NCI-H748 (cell line): ENCODE measurements at regions not wholly inside any gene's neighbourhood (a gene's known extent, or its start where the extent isn't known, plus 50 kb on each side); places are given as distances from the start of the nearest gene placed in this dataset.
"Not testable (repeated sequence)": the region's sequence is repeated elsewhere in the genome, so short reads cannot be mapped to it uniquely, and the experiment has no call there.

Source experiments
- DNase-seq: peaks from one replicate; lab custom pipeline; 2025; ENCODE audit not compliant: unreplicated experiment; lab: John Stamatoyannopoulos, UW

DNA sequence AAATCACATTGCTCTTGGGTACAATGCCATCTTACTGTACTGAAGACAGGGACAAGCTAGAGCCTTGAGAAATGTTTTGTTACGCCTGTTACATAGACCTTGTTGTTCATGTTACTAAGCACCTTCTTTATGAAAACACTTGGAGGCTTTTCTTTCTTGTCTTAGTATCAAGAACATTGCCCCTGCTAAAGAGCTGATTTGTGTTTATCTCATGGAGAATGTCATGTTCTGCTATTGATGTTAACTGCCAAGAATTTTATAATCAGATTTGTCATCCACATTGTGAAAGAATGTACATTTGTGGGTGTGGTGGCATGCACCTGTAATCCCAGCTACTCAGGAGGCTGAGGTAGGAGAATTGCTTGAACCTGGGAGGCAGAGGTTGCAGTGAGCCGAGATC is 431.3 kb upstream of the MDFIC2 start:
- no peak for DNase-seq

DNA sequence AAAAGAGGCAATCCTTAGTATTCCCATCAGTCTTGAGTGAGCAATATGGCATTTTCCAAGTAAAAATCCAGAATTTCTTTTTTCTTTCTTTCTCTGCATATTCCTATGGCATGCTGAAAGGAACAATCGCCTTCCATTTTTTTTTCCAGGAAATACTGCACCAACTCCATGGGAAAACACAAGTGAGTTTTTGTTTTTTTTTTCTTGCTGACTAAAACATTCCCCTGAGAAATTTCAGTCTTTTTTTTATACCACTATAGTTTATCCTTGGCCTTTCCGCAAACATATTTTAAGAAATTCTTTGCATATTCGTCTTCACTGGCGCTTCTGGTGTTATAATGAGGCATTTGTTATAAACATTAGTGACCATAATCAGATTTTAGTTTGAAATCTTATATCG is 429.6 kb upstream of the MDFIC2 start:
- DNase-seq = no peak

DNA sequence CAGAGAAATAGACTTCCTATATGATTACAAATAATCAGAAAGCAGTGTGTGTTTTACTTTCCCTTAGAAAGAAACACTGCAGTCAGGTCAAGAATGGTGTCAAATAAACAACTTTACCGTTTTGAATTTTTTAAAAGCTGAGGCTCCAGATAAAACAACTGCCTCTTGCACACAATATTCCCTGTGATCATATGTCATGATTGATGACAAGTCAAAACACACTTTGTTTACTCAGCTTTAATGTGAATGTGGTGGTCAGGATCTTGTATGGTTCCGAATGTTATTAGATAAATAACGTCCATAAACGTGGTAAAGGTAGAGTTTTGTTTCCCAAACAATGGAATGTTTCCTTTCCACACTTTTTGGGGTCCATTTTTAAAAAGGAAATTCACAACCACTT is 428.4 kb upstream of the MDFIC2 start:
- DNase-seq = peak; percentile 36

DNA sequence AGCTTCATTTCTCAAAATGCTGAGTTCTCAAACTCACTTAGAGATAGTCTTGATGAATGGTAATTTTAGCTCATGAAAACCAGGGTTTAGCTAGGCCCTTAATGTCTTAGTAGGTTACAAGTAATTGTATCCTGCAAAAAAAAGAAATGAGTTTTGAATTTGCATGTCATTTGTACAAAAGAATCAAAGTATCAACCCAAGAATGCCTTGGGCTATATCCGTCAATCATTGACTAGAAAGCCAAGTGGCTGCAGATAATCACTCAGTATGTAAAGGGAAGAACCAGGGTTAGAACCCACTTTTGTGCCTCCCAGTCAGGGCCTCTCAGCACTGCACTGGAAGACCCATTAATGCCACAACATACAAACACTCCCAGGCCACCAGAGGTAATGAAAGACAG is 427.6 kb upstream of the MDFIC2 start:
- DNase-seq = no peak

DNA sequence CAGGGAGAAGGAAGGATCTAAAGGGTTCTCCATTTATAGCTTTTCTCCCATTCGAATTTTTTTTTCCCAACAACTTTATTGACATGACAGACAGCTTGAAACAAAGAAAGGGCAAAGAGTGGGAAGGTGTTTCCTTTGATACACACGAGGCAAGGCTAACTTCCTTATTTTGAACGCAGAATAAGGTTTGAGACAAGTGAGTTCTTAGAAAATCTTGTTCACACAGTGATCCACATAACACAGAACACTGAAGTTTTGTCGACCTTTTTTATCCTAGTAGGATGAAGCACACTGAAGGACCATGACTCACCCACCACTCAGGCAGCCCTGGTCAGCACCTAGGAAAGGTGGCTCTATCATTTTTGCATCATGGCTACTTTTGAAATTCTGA is 425.8 kb upstream of the MDFIC2 start:
- DNase-seq = no peak

DNA sequence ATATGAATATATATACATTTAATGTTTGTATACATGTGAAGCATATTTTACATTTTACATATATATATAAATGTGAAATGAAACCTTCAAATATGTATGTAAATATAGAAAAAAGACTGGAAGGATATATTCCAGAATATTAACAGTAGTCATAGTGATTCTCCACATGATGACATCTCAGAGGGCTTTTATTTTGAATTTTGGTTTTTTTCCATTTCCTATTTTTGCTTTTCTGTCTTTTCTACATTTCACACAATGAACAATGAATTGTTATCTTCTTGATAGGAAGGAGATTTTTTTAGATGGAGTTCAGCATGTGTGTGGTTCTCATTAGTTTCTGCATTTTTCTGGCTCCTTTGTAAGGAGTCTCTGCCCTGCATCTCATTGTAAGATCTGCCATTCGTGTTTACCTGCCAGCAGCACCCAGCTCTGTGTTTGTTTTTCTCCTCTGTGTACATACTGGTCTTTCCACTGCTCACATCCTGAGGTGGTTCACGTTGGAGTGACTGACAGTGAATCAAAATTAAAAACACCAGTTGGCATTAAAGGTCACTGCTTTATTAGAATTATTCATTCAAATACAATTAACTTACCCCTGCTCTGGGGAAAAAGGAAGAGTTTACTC is 425.3 kb upstream of the MDFIC2 start:
- peak; percentile 86 for DNase-seq

DNA sequence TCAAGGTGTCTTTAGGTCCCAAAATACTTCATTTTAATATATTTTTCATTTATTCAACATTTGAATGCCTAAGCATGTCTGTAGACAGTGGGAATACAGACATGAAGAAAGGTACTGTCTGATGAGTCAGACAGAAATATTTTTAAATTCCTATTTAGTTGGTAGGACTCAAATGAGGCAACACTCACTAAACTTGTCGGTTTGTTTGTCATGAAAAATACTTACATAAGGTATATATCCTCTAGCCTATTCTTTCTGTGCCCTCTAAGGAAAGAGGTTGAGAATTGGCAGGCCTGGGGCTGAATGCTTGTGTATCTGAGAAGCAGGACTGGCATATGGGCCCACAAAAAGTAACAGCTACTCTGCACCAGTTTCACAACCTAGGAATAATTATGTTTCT is 423.6 kb upstream of the MDFIC2 start:
- DNase-seq = no peak

DNA sequence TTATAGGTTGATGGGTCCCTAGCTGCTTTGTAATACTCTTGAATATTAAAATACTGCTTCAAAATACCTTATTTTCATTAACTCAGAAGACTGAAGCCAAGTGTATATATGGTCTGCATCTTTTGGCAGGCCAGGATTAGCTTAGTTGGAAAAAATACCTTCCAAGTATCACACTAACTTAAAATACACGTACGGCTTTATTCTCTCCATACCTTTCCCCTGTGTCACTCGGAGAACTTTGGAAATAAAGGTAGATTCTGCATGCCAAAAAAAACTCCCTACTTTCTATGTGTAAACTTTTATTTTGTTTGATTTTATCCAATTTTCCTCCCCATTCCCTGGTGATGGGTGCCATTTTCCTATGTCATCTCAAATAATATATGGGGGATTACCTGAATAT is 422.3 kb upstream of the MDFIC2 start:
- no peak for DNase-seq

DNA sequence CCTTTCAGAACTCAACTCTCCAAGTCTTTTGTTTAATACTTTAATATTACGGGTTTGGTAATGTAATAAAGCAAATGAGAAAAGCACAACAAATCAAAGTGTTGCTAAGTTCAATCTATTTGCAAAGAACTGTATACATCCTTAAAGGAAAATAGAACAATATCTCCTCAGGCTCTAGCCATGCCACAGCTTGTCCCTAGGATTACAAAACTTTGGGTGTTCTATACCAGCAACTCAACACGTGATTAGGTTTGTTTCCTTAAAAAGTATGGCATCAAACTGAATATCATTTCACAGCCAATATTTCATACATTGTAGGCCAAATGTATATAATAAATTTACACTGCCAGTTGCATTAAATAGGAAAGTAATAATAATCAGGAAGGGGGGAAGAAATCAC is 418.6 kb upstream of the MDFIC2 start:
- no peak for DNase-seq

DNA sequence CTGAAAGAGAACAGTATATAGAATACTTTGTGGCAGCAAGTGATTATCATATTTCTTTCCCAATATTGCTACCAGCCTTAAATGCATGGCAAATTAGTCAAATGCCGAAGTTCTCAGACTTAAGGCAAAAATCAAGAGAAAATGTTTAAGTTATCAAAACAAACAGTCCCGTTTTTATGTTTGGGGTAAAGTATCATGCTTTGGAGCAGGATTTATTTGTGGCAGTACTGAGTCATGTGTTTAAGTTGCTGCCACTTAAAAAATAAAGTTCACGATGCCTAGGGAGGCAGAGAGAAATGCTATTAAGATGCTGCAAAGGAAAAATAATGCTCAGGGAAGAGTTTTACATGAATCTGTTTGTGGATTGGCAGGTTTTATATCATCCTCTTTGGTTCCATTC is 417.4 kb upstream of the MDFIC2 start:
- DNase-seq = no peak

DNA sequence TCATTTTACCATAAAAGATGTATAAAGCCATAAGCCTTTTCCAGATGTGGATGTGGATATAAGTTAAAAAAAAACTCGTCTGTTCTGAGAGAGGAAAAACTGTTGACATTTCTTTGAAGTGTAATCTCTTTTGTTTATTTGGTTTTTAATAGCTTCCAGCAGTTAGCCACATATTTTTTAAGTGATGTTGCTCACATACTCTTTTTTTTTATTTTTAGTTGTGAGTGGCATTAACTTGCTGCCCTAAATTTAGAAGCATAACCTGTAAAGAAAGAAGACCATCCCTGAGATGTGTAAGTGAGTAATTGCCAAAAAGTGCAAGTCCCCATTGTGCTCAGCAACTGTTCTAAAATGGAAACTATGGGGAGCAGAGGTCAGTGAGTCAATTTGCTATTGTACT is 415.9 kb upstream of the MDFIC2 start:
- no peak for DNase-seq

DNA sequence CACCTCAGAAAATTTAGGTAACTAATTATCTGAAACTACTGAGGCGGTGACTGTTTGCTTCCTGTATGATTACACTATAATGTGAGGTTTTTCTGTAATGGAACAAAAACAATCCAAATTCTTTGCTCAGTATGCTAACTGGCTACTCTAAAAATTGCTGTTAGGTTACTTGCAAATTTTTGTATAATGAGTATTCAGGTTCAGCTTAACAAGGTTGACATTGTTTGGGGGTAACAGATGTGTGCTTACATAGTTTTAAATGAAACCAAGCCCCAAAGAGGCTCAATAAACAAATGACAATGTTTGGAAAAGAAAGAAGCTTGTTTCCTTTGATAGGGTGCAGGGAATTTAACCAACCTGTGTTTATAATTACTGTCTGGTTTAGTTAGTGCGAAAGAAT is 414.5 kb upstream of the MDFIC2 start:
- peak; percentile 24 for DNase-seq

DNA sequence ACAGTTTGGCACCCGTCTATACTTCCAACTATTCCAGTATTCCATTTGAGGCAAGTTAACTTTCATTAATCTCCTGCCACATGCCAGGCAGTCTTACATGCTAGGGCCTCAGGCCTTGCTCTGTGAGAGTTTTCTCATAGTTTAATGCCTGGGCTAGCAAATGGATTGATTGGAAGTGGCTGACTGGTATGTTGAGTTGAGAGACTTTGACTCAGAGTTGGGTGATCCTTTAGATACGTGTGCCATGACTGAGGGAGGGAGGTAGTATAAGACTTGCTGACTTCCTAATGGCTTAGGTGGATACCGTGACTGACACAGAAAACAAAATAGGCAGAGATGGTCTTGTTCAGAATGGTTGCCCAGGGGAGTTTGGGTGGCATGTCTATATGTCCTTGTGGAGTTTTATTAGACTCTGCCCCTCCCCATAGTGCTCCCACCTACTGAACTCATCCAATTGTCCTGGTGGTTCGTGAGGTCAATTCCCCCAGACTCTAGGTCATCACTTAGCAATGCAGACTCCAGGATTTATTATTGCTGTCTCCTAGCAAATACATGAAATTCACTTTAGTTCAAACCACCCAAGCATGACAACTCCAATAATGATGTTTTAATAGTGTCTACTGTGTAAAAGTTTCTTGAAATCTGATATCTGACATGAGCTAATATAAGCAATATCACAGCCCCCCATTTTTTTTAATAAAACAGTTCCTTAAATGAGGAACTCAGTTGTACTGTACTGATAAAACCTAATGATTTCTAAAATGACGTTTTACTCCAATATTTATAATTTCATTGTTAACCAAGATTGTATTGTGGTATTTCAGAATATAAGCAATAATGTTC is 413.9 kb upstream of the MDFIC2 start:
- DNase-seq = peak; percentile 32

DNA sequence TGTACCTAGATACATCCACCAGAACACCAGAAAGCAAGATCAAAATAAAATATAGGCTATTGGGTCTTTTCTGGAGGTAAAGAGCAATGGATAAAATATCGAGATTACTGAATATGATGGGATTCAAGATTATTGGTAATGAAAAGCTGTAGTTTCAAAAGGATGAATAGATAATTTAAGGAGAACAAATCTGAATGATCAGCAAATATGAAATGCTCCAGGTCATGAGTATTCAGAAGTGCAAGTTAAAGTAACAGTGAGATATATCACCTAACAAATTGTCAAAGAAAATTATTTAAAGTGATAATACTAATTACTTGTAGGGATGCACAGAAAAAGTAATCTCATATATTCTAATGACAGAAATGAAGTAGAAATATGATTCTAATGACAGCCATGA is 409.6 kb upstream of the MDFIC2 start:
- DNase-seq = no peak

DNA sequence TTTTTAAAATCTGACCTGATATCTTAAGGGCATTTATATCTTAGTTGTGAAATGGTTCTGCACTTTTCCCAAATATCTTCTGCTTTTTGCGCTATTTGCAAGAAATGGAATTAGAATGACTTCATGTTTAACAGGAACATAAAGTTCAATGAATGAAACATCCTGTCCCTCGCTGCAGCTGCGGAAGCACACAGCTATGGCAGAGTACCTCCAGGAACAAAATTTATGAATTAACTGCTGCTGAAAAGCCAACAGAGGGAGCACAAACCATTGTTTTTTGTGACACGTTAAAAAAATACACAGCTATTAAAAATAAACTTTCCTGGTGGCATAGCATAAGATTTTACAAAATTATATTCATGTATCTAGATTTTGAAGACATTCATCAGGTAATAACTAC is 404.4 kb upstream of the MDFIC2 start:
- DNase-seq = peak; percentile 4

DNA sequence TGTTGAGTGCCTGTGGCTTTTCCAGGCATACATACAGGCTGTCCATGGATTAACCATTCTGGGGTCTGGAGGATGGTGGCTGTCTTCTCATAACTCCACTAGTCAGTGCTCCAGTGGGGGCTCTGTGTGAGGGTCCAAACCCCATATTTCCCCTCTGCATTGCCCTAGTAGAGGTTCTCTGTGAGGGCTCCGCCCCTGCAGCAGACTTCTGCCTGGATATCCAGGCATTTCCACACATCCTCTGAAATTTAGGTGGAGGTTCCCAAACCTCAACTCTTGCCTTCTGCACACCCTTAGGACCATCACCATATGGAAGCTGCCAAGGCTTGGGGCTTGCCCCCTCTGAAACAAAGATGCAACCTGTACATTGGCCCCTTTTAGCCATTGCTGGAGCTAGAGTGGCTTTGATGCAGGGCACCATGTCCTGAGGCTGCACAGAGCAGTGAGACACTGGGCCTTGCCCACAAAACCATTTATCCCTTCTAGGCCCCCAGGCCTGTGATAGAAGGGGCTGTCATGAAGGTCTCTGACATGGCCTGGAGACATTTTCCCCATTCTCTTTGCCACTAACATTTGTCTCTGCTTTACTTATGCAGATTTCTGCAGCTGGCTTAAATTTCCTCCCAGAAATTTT is 400.1 kb upstream of the MDFIC2 start:
- DNase-seq = no peak

DNA sequence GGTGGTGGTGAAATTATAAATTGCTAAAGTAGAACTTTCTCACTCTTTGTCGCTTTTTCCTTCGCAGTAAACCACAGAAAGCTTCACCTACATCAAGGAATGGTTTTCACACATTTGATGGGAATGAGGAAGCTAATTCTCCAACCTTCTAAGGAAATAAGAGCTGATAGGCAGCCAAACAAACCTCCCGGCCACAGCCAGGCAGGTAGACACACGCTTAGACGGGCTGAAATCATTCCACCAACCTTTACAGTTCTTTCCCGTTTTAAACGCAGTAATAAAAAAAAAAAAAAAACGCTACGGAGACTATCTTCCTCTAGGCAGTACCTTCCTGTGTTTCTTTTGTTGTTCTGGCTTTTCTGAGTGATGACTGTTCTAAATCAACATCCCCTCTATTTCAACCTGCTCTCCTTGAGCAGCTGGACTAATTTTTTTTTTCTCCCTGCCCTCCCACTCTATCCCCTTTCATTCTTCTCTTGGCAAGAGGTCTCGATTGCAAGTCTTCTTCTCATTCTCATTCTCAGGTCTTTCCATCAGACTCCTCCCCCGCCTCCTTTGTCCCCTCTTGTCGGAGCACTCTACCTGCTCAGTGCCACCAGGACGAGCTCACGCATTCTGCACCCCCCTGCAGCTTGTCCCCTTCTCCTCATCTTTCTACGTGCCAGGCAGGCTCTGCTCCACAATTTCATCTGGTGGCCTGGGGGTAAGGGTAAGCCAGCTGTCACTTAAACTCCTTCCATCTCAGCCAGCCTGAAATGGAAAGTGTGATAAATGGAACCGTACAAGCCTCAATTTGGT is 391.1 kb upstream of the MDFIC2 start:
- no peak for DNase-seq

DNA sequence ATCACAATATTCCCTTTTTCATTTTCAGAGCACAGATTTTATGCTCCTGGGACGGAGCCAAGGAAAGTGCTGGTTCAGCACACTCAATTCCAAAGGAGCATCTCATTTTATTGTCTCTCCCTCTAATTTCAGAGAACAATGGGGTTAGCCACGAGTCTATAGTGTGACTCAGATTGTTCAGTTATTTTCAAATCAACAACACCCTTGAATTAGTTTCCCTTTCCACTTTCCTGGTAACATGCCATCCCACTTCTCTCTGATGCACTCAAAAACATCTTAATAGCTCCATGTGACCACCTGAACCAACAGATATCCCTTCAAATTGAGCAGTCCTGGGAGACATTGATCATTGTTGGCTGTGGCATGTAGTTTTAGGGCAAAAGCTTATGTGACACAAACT is 389.7 kb upstream of the MDFIC2 start:
- DNase-seq = no peak

DNA sequence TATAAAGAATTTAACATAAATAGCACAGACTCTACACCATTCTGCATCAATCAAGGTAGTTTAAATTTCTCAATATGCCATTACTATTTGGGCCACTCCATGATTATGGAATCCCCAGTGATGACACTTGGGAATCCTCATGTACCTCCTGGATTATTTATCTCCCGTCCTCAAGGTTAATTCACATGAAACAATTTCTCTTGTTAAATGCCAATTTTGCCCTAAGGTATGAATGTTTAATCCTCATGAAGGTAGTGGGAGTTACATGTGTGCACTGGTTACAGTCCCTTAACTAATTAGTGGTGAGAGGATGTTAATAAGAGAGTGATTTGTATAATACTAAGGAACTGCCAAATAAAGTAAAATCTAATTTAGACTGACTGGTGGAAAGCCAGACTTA is 372.3 kb upstream of the MDFIC2 start:
- DNase-seq = no peak

DNA sequence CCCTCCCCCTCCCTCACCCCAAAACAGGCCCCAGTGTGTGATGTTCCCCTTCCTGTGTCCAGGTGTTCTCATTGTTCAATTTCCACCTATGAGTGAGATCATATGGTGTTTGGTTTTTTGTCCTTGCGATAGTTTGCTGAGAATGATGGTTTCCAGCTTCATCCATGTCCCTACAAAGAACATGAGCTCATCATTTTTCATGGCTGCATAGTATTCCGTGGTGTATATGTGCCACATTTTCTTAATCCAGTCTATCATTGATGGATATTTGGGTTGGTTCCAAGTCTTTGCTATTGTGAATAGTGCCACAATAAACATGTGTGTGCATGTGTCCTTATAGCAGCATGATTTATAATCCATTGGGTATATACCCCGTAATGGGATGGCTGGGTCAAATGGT is 363.4 kb upstream of the MDFIC2 start:
- DNase-seq = not testable (repeated sequence)

DNA sequence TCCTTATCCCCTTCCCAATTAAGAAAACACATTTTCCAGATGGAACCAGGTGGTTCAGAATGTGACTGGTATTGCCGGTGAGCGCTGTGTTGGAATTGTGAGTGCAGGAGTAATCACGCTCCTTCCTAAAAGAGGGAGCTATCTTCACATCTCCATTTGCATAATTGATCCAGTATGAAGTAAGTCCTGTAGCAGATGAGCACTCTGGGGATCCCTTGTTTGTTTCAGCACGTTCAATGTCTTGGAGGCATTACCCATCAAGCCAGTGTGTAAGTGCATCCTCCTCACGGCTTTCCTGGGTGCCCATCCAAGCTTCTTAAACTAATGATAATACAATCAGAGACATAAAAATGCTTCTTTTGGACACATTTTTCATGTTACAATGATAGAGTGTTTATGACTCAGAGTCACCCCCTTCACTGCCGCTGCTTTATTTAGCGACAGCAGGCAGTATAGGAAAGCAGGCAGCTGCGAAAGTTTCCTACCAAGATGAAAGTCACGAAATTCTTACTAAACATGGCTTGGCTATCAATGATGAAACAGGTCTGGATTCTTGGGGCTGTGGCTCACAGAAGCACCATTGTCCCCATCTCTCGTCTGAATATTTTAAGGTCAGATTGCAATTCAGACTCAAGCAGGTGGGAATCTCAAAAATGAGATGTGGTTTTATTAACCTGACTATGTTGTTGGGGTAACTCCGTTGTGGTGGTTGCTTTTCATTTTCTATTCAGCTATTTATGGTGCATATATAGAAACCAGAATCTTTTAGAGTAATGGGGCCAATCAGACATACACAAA is 346.3 kb upstream of the MDFIC2 start:
- no peak for DNase-seq
